IMR-90 (cell line): ENCODE measurements at regions not wholly inside any gene's neighbourhood (a gene's known extent, or its start where the extent isn't known, plus 50 kb on each side); places are given as distances from the start of the nearest gene placed in this dataset.

Experiments used
- ATAC-seq: fragments of 200-7000 bp; cut with Tn5 transposase; 2 replicates; pipeline ENCODE4 v1.9.1; 2020; ENCODE audit warnings: low read depth, mild to moderate bottlenecking, moderate library complexity
- BruUV-seq: library from RNA; stranded (reverse); fragments of 400-500 nt; replicated peaks from 2 replicates; lab custom pipeline; 2021; lab: Mats Ljungman, UMichigan
- CTCF ChIA-PET: fragments of 300-600 bp; formaldehyde crosslinking; extraction: SDS; loops from one replicate; lab custom pipeline; 2021; ENCODE audit warnings: antibody characterized with exemption; lab: Yijun Ruan, JAX
- POLR2A ChIA-PET: fragments of 300-600 bp; sonication (Branson Sonifier 250); formaldehyde crosslinking; loops from one replicate; lab custom pipeline; 2022; ENCODE audit warnings: antibody characterized with exemption; ENCODE audit not compliant: unreplicated experiment; lab: Charles Lee
- DNase-seq: peaks from one replicate; pipeline ENCODE4 v3.0.0; 2013
- H2AFZ ChIP-seq: replicated peaks from 2 replicates; pipeline ENCODE3; 2013; ENCODE audit warnings: low read length, mild to moderate bottlenecking; ENCODE audit not compliant: poor library complexity
- H2AK5ac ChIP-seq: 2 replicates; pipeline ENCODE4 v1.6.1; 2013; ENCODE audit warnings: low read depth, low read length, inconsistent platforms
- H2AK9ac ChIP-seq: replicated peaks from 2 replicates; pipeline ENCODE3; 2013; ENCODE audit warnings: mild to moderate bottlenecking, low read depth, low read length, moderate library complexity; ENCODE audit not compliant: poor library complexity
- H2BK120ac ChIP-seq: 2 replicates; pipeline ENCODE4 v1.6.1; 2013; ENCODE audit warnings: low read depth, low read length, inconsistent platforms
- H2BK15ac ChIP-seq: 3 replicates; pipeline ENCODE4 v1.6.1; 2013; ENCODE audit warnings: low read depth, low read length, inconsistent platforms
- H2BK20ac ChIP-seq: 2 replicates; pipeline ENCODE4 v1.6.1; 2013; ENCODE audit warnings: low read depth, mild to moderate bottlenecking, inconsistent platforms, low read length, moderate library complexity
- H2BK5ac ChIP-seq: 2 replicates; pipeline ENCODE4 v1.6.1; 2013; ENCODE audit warnings: mild to moderate bottlenecking, low read depth, low read length, inconsistent platforms; ENCODE audit not compliant: poor library complexity, severe bottlenecking
- H3K14ac ChIP-seq: replicated peaks from 2 replicates; pipeline ENCODE4 v1.6.1; 2013; ENCODE audit warnings: low read depth, low read length, inconsistent platforms
- H3K18ac ChIP-seq: 2 replicates; pipeline ENCODE4 v1.6.1; 2013; ENCODE audit warnings: low read depth, low read length, control low read depth
- H3K23ac ChIP-seq: 2 replicates; pipeline ENCODE4 v1.6.1; 2013; ENCODE audit warnings: low read depth, low read length, inconsistent platforms
- H3K27ac ChIP-seq: 2 replicates; pipeline ENCODE4 v1.5.1; 2013; ENCODE audit warnings: mild to moderate bottlenecking, control low read depth, low read length; ENCODE audit not compliant: insufficient read depth
- H3K27me3 ChIP-seq: 2 replicates; pipeline ENCODE4 v1.6.1; 2013; ENCODE audit warnings: low read length; ENCODE audit not compliant: control insufficient read depth, insufficient read depth
- H3K36me3 ChIP-seq: 2 replicates; pipeline ENCODE4 v1.6.1; 2013; ENCODE audit warnings: low read length, mixed read lengths; ENCODE audit not compliant: control insufficient read depth, insufficient read depth
- H3K4ac ChIP-seq: 2 replicates; pipeline ENCODE4 v1.6.1; 2013; ENCODE audit warnings: low read depth, low read length, inconsistent platforms
- H3K4me1 ChIP-seq: 2 replicates; pipeline ENCODE4 v1.6.1; 2013; ENCODE audit warnings: low read length, mixed read lengths; ENCODE audit not compliant: control insufficient read depth, insufficient read depth
- H3K4me2 ChIP-seq: 2 replicates; pipeline ENCODE4 v1.6.1; 2013; ENCODE audit warnings: low read depth, mild to moderate bottlenecking, control low read depth, low read length, moderate library complexity
- H3K4me3 ChIP-seq: 2 replicates; pipeline ENCODE4 v1.5.1; 2013; ENCODE audit warnings: low read depth, mild to moderate bottlenecking, control low read depth, low read length, moderate library complexity; ENCODE audit not compliant: insufficient read depth
- H3K56ac ChIP-seq: 2 replicates; pipeline ENCODE4 v1.6.1; 2013; ENCODE audit warnings: low read length, inconsistent platforms; ENCODE audit not compliant: insufficient read depth; ENCODE audit errors: extremely low read depth
- H3K79me1 ChIP-seq, 2 experiments: 2 replicates each; pipeline ENCODE4 v1.6.1; 2013; ENCODE audit warnings: low read length in 2 of 2, inconsistent platforms in 1 of 2, low read depth in 1 of 2
- H3K9ac ChIP-seq: 2 replicates; pipeline ENCODE4 v1.6.1; 2013; ENCODE audit warnings: low read depth, low read length, control low read depth
- H3K9me1 ChIP-seq: 2 replicates; pipeline ENCODE4 v1.6.1; 2013; ENCODE audit warnings: low read length, inconsistent platforms; ENCODE audit not compliant: insufficient read depth
- H3K9me3 ChIP-seq: 2 replicates; pipeline ENCODE4 v1.6.1; 2013; ENCODE audit warnings: low read length; ENCODE audit not compliant: control insufficient read depth, insufficient read depth
- H4K20me1 ChIP-seq: 2 replicates; pipeline ENCODE4 v1.6.1; 2013; ENCODE audit warnings: low read length, inconsistent platforms; ENCODE audit not compliant: insufficient read depth
- H4K5ac ChIP-seq: 2 replicates; pipeline ENCODE4 v1.6.1; 2013; ENCODE audit warnings: mild to moderate bottlenecking, low read depth, low read length, control low read depth
- H4K8ac ChIP-seq, 2 experiments: 2 replicates each; pipeline ENCODE4 v1.6.1; 2013; ENCODE audit warnings: low read depth in 2 of 2, low read length in 2 of 2, control low read depth in 1 of 2, inconsistent platforms in 1 of 2
- H4K91ac ChIP-seq: 2 replicates; pipeline ENCODE4 v1.6.1; 2013; ENCODE audit warnings: low read depth, low read length, inconsistent platforms; ENCODE audit not compliant: insufficient read depth
- RFX5 ChIP-seq: IDR thresholded peaks from 2 replicates; pipeline ENCODE4 v1.8.0; 2012; ENCODE audit warnings: low read depth, mild to moderate bottlenecking, low read length, moderate library complexity
- WGBS, 2 experiments: methylation state at CpG; one replicate each; pipeline versions ENCODE4 v1.1.5 to v1.1.7; 2013; ENCODE audit warnings: missing lambda C conversion rate in 2 of 2; ENCODE audit not compliant: insufficient read length in 1 of 2; ENCODE audit errors: extremely low coverage in 2 of 2; 5-methylcytosine and 5-hydroxymethylcytosine counted together
- dilution Hi-C: fragments of 300-500 bp; cut with HindIII; formaldehyde crosslinking; loops from one replicate; pipeline ENCODE4 v1.14.3; 2018; ENCODE audit warnings: low sequenced_read_pairs; ENCODE audit not compliant: unreplicated experiment
- in situ Hi-C: fragments of 300-500 bp; cut with MboI; formaldehyde crosslinking; loops from 3 replicates; pipeline ENCODE4 v1.14.3; 2019; ENCODE audit warnings: low sequenced_read_pairs, inconsistent platforms, mixed read lengths
- intact Hi-C: fragments of 100-400 bp; cut with micrococcal nuclease; formaldehyde crosslinking; loops from 2 replicates; pipeline ENCODE4 v1.10.0; 2022

- Histone ChIP-seq H2AK5ac (no peak overlapping the region), H4K20me1 (no peaks in the 10 kb centered on the region), H2BK120ac (no peak overlapping the region), H3K23ac (no peak overlapping the region), H3K4ac (no peak overlapping the region), H4K91ac (no peak overlapping the region), H2AFZ (no peak overlapping the region), H2BK15ac (no peak overlapping the region), H4K5ac (no peak overlapping the region), H2AK9ac (no peak overlapping the region), H2BK20ac (no peak overlapping the region), H4K8ac (no peak overlapping the region), H3K4me3 (no peak overlapping the region), H3K14ac (no peak overlapping the region), H3K79me1 (no peaks in the 10 kb centered on the region), H3K4me2 (no peak overlapping the region), H3K36me3 (no peaks in the 10 kb centered on the region), H3K4me1 (no peaks in the 10 kb centered on the region), H3K9me3 (no peaks in the 10 kb centered on the region), H3K9me1 (no peaks in the 10 kb centered on the region), H3K27ac (no peak overlapping the region), H2BK5ac (no peak overlapping the region), H3K18ac (no peak overlapping the region), H3K56ac (no peak overlapping the region), H3K27me3 (no peaks in the 10 kb centered on the region), H3K9ac (no peak overlapping the region)
- in situ Hi-C loops (no loop called here), dilution Hi-C loops (no loop called here), intact Hi-C loops (loop anchor here (10.0 kb wide), 1 partner anchor 430 kb away; no protein-coding TSS in a partner anchor)
- ATAC-seq (no peak), DNase-seq (no peak)
- BruUV-seq: no TSS peak
- CTCF ChIA-PET: no interaction called here
- TF ChIP-seq RFX5: no peak
- 40% methylated on average over 1 of the region's 2 CpGs; no CpG with 5 or more reads in 1 of the 2 experiments for WGBS, 2 experiments
- POLR2A ChIA-PET: no interaction called here
Observed at GRCh38 chr5:20224966-20225365, 237.0 kb upstream of the CDH18 start.
